Testis (tissue), 2 donors: ENCODE measurements at regions not wholly inside any gene's neighbourhood (a gene's known extent, or its start where the extent isn't known, plus 50 kb on each side); places are given as distances from the start of the nearest gene placed in this dataset.

Experiments used
- DNase-seq: peaks from one replicate; pipeline ENCODE4 v3.0.0-alpha.2; 2019
- H3K27ac ChIP-seq, 2 donors: fragments of 200-600 bp; sonication (generic); one replicate each; pipeline ENCODE4 v1.5.1; 2019
- H3K27me3 ChIP-seq: fragments of 200-600 bp; sonication (generic); one replicate; pipeline ENCODE4 v1.5.1; 2019
- H3K36me3 ChIP-seq: fragments of 200-600 bp; sonication (generic); one replicate; pipeline ENCODE4 v1.5.1; 2017; ENCODE audit warnings: low read depth; ENCODE audit errors: missing control alignments
- H3K4me1 ChIP-seq: fragments of 200-600 bp; sonication (generic); one replicate; pipeline ENCODE4 v1.5.1; 2019
- H3K4me3 ChIP-seq, 2 donors: fragments of 200-600 bp; sonication (generic); one replicate each; pipeline ENCODE4 v1.5.1; 2017 to 2019
- H3K9me3 ChIP-seq: fragments of 200-600 bp; sonication (generic); one replicate; pipeline ENCODE4 v1.5.1; 2017
- CTCF ChIP-seq, 3 experiments: fragments of 450-650 bp in 2 of 3; fragments of 200-600 bp in 1 of 3; sonication (generic) in 1 of 3; IDR thresholded peaks; one replicate each; pipeline ENCODE4 v1.5.1; 2016 to 2019; ENCODE audit warnings: antibody characterized with exemption in 3 of 3, mild to moderate bottlenecking in 2 of 3, moderate library complexity in 1 of 3
- POLR2A ChIP-seq: fragments of 450-650 bp; IDR thresholded peaks from one replicate; pipeline ENCODE4 v1.6.1; 2017; ENCODE audit warnings: antibody characterized with exemption, mild to moderate bottlenecking, moderate library complexity
- WGBS, 2 donors: methylation state at CpG; one replicate each; pipeline ENCODE4 v1.1.5; 2018; 5-methylcytosine and 5-hydroxymethylcytosine counted together
- intact Hi-C: fragments of 100-400 bp; cut with DNase I; formaldehyde crosslinking; loops from one replicate; pipeline ENCODE4 v1.15.1; 2023; ENCODE audit warnings: low total_unique reads

- WGBS, 2 donors: 40 to 48% methylated on average over 3 of the region's 3 CpGs
- no peaks in the 10 kb centered on the region for H3K9me3 ChIP-seq
- intact Hi-C loops: no loop called here
- no peaks in the 10 kb centered on the region for H3K27me3 ChIP-seq
- no peaks in the 10 kb centered on the region for H3K4me1 ChIP-seq
- TF ChIP-seq CTCF (IDR thresholded peaks at IDR 0.05) (no peak), POLR2A (no peak)
- H3K4me3 ChIP-seq: no peak overlapping the region
- no peak for DNase-seq
- no peak overlapping the region for H3K27ac ChIP-seq
- H3K36me3 ChIP-seq: no peaks in the 10 kb centered on the region
Measured at GRCh38 chrX:91122151-91122694, 312.4 kb upstream of the PABPC5 start.

GRCh38 chrX:91137883-91138282, 296.8 kb upstream of the PABPC5 start:
- TF ChIP-seq POLR2A: no peak
- no peak for TF ChIP-seq CTCF (IDR thresholded peaks at IDR 0.05)
- H3K27me3 ChIP-seq: no peaks in the 10 kb centered on the region
- no peak for DNase-seq
- no peak overlapping the region for H3K27ac ChIP-seq
- H3K36me3 ChIP-seq: no peaks in the 10 kb centered on the region
- intact Hi-C loops: no loop called here
- WGBS, 2 donors: 36 to 40% methylated on average over 4 of the region's 4 CpGs
- H3K4me3 ChIP-seq: no peak overlapping the region
- no peaks in the 10 kb centered on the region for H3K4me1 ChIP-seq
- no peaks in the 10 kb centered on the region for H3K9me3 ChIP-seq
